ENCODE measurements at regions not wholly inside any gene's neighbourhood (a gene's known extent, or its start where the extent isn't known, plus 50 kb on each side); places are given as distances from the start of the nearest gene placed in this dataset.

DNA sequence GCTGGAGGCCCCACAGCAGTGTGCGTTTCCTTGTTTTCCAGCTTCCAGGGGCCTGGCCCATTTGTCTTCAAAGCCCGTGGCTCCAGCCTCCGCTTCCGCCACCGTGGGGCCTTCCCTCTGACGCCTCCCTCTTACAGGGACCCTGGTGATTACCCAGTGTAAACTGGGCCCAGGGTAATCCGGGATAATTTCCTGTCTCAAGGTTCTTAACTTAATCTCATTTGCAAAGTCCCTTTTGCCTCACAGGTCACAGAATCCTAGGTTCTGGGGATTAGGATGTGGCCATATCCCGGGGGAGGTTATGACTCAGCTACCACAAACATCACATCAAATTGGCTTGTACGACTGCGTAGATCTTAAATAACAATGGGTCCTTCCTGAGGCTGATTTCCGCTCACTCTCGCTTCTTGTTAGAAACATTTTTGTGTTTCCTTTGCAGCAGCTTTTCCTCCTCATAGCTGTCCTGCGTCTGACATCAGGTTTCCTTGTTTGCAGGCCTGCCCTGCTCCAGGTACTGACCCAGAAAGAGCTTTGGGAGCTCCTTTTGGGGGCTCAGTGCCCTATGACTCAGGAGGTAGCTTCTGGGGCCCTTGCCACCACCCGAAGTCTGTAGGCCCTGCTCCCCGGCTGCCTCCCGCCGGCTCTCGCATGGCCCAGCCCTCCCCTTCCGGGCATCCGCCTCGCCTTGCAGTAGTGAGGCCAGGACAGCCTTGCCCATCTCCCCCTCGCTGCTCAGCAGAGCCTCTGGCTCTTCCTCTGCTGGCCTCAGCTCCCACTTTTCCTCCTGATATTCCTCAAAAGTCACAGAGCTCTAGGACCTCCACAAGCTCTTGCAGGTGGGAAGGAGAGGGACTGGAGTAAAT lies 100.5 kb downstream of the ERMARD start:
- H2BK5ac ChIP-seq (ENCODE audit: low read depth, low read length, poor library complexity, severe bottlenecking), result no peak overlapping the region
- H4K91ac ChIP-seq (ENCODE audit: low read length), result no peak overlapping the region
- no peak overlapping the region for H3K18ac ChIP-seq (ENCODE audit: low read depth in 1 of 2, low read length in 2 of 2)
- H3K4me1 ChIP-seq (ENCODE audit: control insufficient read depth, insufficient read depth, low read depth, low read length), result no peaks in the 10 kb centered on the region
- H2AFZ ChIP-seq (ENCODE audit: low read depth, low read length), result no peak overlapping the region
- no peak overlapping the region for H3K27ac ChIP-seq (ENCODE audit: low read length, poor library complexity, severe bottlenecking)
- H2BK120ac ChIP-seq (ENCODE audit: low read depth, low read length), result no peak overlapping the region
- H3K9me3 ChIP-seq (ENCODE audit: control insufficient read depth, low read length), result no peaks in the 10 kb centered on the region
- H2BK15ac ChIP-seq (ENCODE audit: low read depth, poor library complexity, severe bottlenecking), result no peak overlapping the region
- no peaks in the 10 kb centered on the region for H3K27me3 ChIP-seq (ENCODE audit: control insufficient read depth in 1 of 2, insufficient read depth in 1 of 2, low read length in 2 of 2)
- no peaks in the 10 kb centered on the region for H3K79me1 ChIP-seq (replicated peaks; ENCODE audit: low read length, poor library complexity, severe bottlenecking)
- H3K23ac ChIP-seq (ENCODE audit: low read length in 2 of 2), result no peak overlapping the region
- H3K4me3 ChIP-seq (ENCODE audit: insufficient read depth in 1 of 2, low read depth in 1 of 2, low read length in 2 of 2), result no peak overlapping the region
- no peak overlapping the region for H3K9ac ChIP-seq (ENCODE audit: low read length)
- H3K14ac ChIP-seq (ENCODE audit: low read length in 2 of 2), result no peak overlapping the region
- no peak overlapping the region for H2BK12ac ChIP-seq (ENCODE audit: low read length in 2 of 2)
- no peak overlapping the region for H4K8ac ChIP-seq (ENCODE audit: low read length)
- H3K36me3 ChIP-seq (ENCODE audit: control insufficient read depth in 1 of 2, insufficient read depth in 2 of 2, low read depth in 1 of 2, low read length in 2 of 2), result no peaks in the 10 kb centered on the region
- H3K4ac ChIP-seq (ENCODE audit: low read depth in 1 of 2, low read length in 2 of 2), result no peak overlapping the region
- H2AK5ac ChIP-seq (ENCODE audit: low read length, severe bottlenecking), result no peak overlapping the region
- DNase-seq, result peak; percentile 45
- no peak overlapping the region for H3K4me2 ChIP-seq (ENCODE audit: low read length, poor library complexity, severe bottlenecking)
- 69% methylated on average over 22 of the region's 22 CpGs for WGBS

GRCh38 chr6:169850746-169851145 lies 99.3 kb downstream of the ERMARD start:
- Histone ChIP-seq H2BK120ac (ENCODE audit: low read depth, low read length) (no peak overlapping the region), H4K91ac (ENCODE audit: low read length) (no peak overlapping the region), H3K14ac (ENCODE audit: low read length in 2 of 2) (no peak overlapping the region), H2BK5ac (ENCODE audit: low read depth, low read length, poor library complexity, severe bottlenecking) (no peak overlapping the region), H3K4me3 (ENCODE audit: insufficient read depth in 1 of 2, low read depth in 1 of 2, low read length in 2 of 2) (no peak overlapping the region), H3K18ac (ENCODE audit: low read depth in 1 of 2, low read length in 2 of 2) (no peak overlapping the region), H2AFZ (ENCODE audit: low read depth, low read length) (no peak overlapping the region), H3K27ac (ENCODE audit: low read length, poor library complexity, severe bottlenecking) (no peak overlapping the region), H2AK5ac (ENCODE audit: low read length, severe bottlenecking) (no peak overlapping the region), H4K8ac (ENCODE audit: low read length) (no peak overlapping the region), H3K9me3 (ENCODE audit: control insufficient read depth, low read length) (no peaks in the 10 kb centered on the region), H2BK12ac (ENCODE audit: low read length in 2 of 2) (no peak overlapping the region), H3K36me3 (ENCODE audit: control insufficient read depth in 1 of 2, insufficient read depth in 2 of 2, low read depth in 1 of 2, low read length in 2 of 2) (no peaks in the 10 kb centered on the region), H3K4ac (ENCODE audit: low read depth in 1 of 2, low read length in 2 of 2) (no peak overlapping the region), H3K4me1 (ENCODE audit: control insufficient read depth, insufficient read depth, low read depth, low read length) (no peaks in the 10 kb centered on the region), H3K27me3 (ENCODE audit: control insufficient read depth in 1 of 2, insufficient read depth in 1 of 2, low read length in 2 of 2) (peaks cover 0 to 7% of the 10 kb centered on the region in 2 experiments), H3K79me1 (replicated peaks; ENCODE audit: low read length, poor library complexity, severe bottlenecking) (no peaks in the 10 kb centered on the region), H3K4me2 (ENCODE audit: low read length, poor library complexity, severe bottlenecking) (no peak overlapping the region), H3K23ac (ENCODE audit: low read length in 2 of 2) (no peak overlapping the region), H3K9ac (ENCODE audit: low read length) (no peak overlapping the region), H2BK15ac (ENCODE audit: low read depth, poor library complexity, severe bottlenecking) (no peak overlapping the region)
- 91% methylated on average over 13 of the region's 13 CpGs for WGBS
- no peak for DNase-seq

- Histone ChIP-seq H2AK5ac (ENCODE audit: low read length, severe bottlenecking) (no peak overlapping the region), H3K14ac (ENCODE audit: low read length in 2 of 2) (no peak overlapping the region), H3K18ac (ENCODE audit: low read depth in 1 of 2, low read length in 2 of 2) (no peak overlapping the region), H3K27me3 (ENCODE audit: control insufficient read depth in 1 of 2, insufficient read depth in 1 of 2, low read length in 2 of 2) (peaks cover 5 to 12% of the 10 kb centered on the region in 2 experiments), H3K4me2 (ENCODE audit: low read length, poor library complexity, severe bottlenecking) (no peak overlapping the region), H3K9me3 (ENCODE audit: control insufficient read depth, low read length) (no peaks in the 10 kb centered on the region), H3K79me1 (replicated peaks; ENCODE audit: low read length, poor library complexity, severe bottlenecking) (no peaks in the 10 kb centered on the region), H3K27ac (ENCODE audit: low read length, poor library complexity, severe bottlenecking) (no peak overlapping the region), H2BK15ac (ENCODE audit: low read depth, poor library complexity, severe bottlenecking) (no peak overlapping the region), H2AFZ (ENCODE audit: low read depth, low read length) (no peak overlapping the region), H3K4ac (ENCODE audit: low read depth in 1 of 2, low read length in 2 of 2) (no peak overlapping the region), H4K91ac (ENCODE audit: low read length) (no peak overlapping the region), H4K8ac (ENCODE audit: low read length) (no peak overlapping the region), H2BK5ac (ENCODE audit: low read depth, low read length, poor library complexity, severe bottlenecking) (no peak overlapping the region), H3K4me1 (ENCODE audit: control insufficient read depth, insufficient read depth, low read depth, low read length) (no peaks in the 10 kb centered on the region), H3K4me3 (ENCODE audit: insufficient read depth in 1 of 2, low read depth in 1 of 2, low read length in 2 of 2) (no peak overlapping the region), H2BK120ac (ENCODE audit: low read depth, low read length) (no peak overlapping the region), H2BK12ac (ENCODE audit: low read length in 2 of 2) (no peak overlapping the region), H3K36me3 (ENCODE audit: control insufficient read depth in 1 of 2, insufficient read depth in 2 of 2, low read depth in 1 of 2, low read length in 2 of 2) (no peaks in the 10 kb centered on the region), H3K9ac (ENCODE audit: low read length) (no peak overlapping the region), H3K23ac (ENCODE audit: low read length in 2 of 2) (no peak overlapping the region)
- 86% methylated on average over 10 of the region's 10 CpGs for WGBS
- DNase-seq, result no peak
These were observed 98.7 kb downstream of the ERMARD start for GRCh38 chr6:169850154-169850553.

GRCh38 chr6:169849396-169849795 lies 98.0 kb downstream of the ERMARD start:
- Histone ChIP-seq H2AFZ (ENCODE audit: low read depth, low read length) (no peak overlapping the region), H4K91ac (ENCODE audit: low read length) (no peak overlapping the region), H3K23ac (ENCODE audit: low read length in 2 of 2) (no peak overlapping the region), H2BK5ac (ENCODE audit: low read depth, low read length, poor library complexity, severe bottlenecking) (no peak overlapping the region), H2AK5ac (ENCODE audit: low read length, severe bottlenecking) (no peak overlapping the region), H3K27me3 (ENCODE audit: control insufficient read depth in 1 of 2, insufficient read depth in 1 of 2, low read length in 2 of 2) (peaks cover 7 to 20% of the 10 kb centered on the region in 2 experiments), H3K4me1 (ENCODE audit: control insufficient read depth, insufficient read depth, low read depth, low read length) (no peaks in the 10 kb centered on the region), H3K18ac (ENCODE audit: low read depth in 1 of 2, low read length in 2 of 2) (no peak overlapping the region), H2BK15ac (ENCODE audit: low read depth, poor library complexity, severe bottlenecking) (no peak overlapping the region), H2BK12ac (ENCODE audit: low read length in 2 of 2) (no peak overlapping the region), H3K4me3 (ENCODE audit: insufficient read depth in 1 of 2, low read depth in 1 of 2, low read length in 2 of 2) (no peak overlapping the region), H4K8ac (ENCODE audit: low read length) (no peak overlapping the region), H2BK120ac (ENCODE audit: low read depth, low read length) (no peak overlapping the region), H3K27ac (ENCODE audit: low read length, poor library complexity, severe bottlenecking) (no peak overlapping the region), H3K9me3 (ENCODE audit: control insufficient read depth, low read length) (no peaks in the 10 kb centered on the region), H3K79me1 (replicated peaks; ENCODE audit: low read length, poor library complexity, severe bottlenecking) (no peaks in the 10 kb centered on the region), H3K36me3 (ENCODE audit: control insufficient read depth in 1 of 2, insufficient read depth in 2 of 2, low read depth in 1 of 2, low read length in 2 of 2) (no peaks in the 10 kb centered on the region), H3K4me2 (ENCODE audit: low read length, poor library complexity, severe bottlenecking) (no peak overlapping the region), H3K4ac (ENCODE audit: low read depth in 1 of 2, low read length in 2 of 2) (no peak overlapping the region), H3K14ac (ENCODE audit: low read length in 2 of 2) (no peak overlapping the region), H3K9ac (ENCODE audit: low read length) (no peak overlapping the region)
- DNase-seq, result no peak
- WGBS, result 88% methylated on average over 14 of the region's 14 CpGs

All from mesenchymal stem cell (in vitro differentiated cells and primary cell).